ENCODE measurements at regions not wholly inside any gene's neighbourhood (a gene's known extent, or its start where the extent isn't known, plus 50 kb on each side); places are given as distances from the start of the nearest gene placed in this dataset.

DNA sequence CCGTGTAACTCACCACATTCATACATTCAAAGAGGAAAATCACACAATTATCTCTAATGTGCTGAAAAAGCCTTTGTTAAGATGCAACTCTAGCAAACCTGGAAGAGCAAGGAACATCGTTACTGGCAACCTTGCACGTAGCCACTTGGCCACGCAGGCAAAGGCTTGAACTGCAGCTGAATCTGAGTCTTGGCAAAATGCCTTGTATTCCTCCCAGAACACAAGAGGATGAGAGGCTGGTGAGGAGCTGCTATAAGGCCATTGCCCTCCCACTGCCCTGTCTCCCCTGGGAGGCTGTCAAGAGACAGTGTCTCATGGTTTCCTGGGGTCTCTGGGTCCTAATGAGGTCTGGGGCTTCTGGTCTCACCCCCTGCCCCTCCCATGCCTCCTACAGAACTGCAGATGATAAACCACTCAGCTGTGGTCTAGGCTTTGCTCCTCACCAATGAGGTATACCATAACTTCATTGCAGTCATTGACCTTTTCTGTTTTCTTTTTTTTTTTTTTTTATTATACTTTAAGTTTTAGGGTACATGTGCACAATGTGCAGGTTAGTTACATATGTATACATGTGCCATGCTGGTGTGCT lies 141.4 kb downstream of the SPP2 start:
- Histone ChIP-seq H3K36me3 (ENCODE audit: insufficient read depth, low read length) (no peaks in the 10 kb centered on the region), H3K9me3 (ENCODE audit: low read length) (no peaks in the 10 kb centered on the region)

GRCh38 chr2:234189786-234190300 lies 139.3 kb downstream of the SPP2 start:
- no peak overlapping the region for H2AFZ ChIP-seq (ENCODE audit: low read depth, low read length)

More for the DNA sequence above, 141.4 kb downstream of the SPP2 start:
- no peak overlapping the region for H2AFZ ChIP-seq (ENCODE audit: low read depth, low read length)
- H3K4me3 ChIP-seq (ENCODE audit: low read length), result no peak overlapping the region
- H3K79me2 ChIP-seq (replicated peaks; ENCODE audit: insufficient read depth, low read length), result no peaks in the 10 kb centered on the region
- no peak overlapping the region for H3K4me2 ChIP-seq (ENCODE audit: low read length)
- no peaks in the 10 kb centered on the region for H3F3A ChIP-seq (ENCODE audit: insufficient read depth, low read length, poor library complexity, severe bottlenecking)
- H3K27ac ChIP-seq (ENCODE audit: low read length), result no peak overlapping the region
- no peak overlapping the region for H3K9ac ChIP-seq (ENCODE audit: low read length)
- no peaks in the 10 kb centered on the region for H3K27me3 ChIP-seq (ENCODE audit: insufficient read depth, low read depth, low read length)
- no peaks in the 10 kb centered on the region for H3K9me2 ChIP-seq (ENCODE audit: insufficient read depth, low read length)
- H4K20me1 ChIP-seq (ENCODE audit: insufficient read depth), result no peaks in the 10 kb centered on the region
- TF ChIP-seq SMC3 (conservative IDR thresholded peaks at IDR 0.05; ENCODE audit: poor library complexity), result no peak
- no peak for TF ChIP-seq RAD21 (conservative IDR thresholded peaks at IDR 0.05)
- TF ChIP-seq TAF1 (IDR thresholded peaks at IDR 0.05; ENCODE audit: low read depth), result no peak
- TF ChIP-seq EP300 (conservative IDR thresholded peaks at IDR 0.05; ENCODE audit: poor library complexity, severe bottlenecking), result no peak
- TF ChIP-seq EZH2 (IDR thresholded peaks at IDR 0.05; ENCODE audit: borderline replicate concordance, insufficient read depth, low read length, poor library complexity, severe bottlenecking), result no peak
- TF ChIP-seq, protein P1, sequence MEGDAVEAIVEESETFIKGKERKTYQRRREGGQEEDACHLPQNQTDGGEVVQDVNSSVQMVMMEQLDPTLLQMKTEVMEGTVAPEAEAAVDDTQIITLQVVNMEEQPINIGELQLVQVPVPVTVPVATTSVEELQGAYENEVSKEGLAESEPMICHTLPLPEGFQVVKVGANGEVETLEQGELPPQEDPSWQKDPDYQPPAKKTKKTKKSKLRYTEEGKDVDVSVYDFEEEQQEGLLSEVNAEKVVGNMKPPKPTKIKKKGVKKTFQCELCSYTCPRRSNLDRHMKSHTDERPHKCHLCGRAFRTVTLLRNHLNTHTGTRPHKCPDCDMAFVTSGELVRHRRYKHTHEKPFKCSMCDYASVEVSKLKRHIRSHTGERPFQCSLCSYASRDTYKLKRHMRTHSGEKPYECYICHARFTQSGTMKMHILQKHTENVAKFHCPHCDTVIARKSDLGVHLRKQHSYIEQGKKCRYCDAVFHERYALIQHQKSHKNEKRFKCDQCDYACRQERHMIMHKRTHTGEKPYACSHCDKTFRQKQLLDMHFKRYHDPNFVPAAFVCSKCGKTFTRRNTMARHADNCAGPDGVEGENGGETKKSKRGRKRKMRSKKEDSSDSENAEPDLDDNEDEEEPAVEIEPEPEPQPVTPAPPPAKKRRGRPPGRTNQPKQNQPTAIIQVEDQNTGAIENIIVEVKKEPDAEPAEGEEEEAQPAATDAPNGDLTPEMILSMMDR (IDR thresholded peaks at IDR 0.05; ENCODE audit: poor library complexity, severe bottlenecking), result no peak
- no peak for TF ChIP-seq MXI1 (conservative IDR thresholded peaks at IDR 0.05; ENCODE audit: poor library complexity, severe bottlenecking)
- no peak for TF ChIP-seq POLR2AphosphoS5 (IDR thresholded peaks at IDR 0.05)
- TF ChIP-seq, protein P2, sequence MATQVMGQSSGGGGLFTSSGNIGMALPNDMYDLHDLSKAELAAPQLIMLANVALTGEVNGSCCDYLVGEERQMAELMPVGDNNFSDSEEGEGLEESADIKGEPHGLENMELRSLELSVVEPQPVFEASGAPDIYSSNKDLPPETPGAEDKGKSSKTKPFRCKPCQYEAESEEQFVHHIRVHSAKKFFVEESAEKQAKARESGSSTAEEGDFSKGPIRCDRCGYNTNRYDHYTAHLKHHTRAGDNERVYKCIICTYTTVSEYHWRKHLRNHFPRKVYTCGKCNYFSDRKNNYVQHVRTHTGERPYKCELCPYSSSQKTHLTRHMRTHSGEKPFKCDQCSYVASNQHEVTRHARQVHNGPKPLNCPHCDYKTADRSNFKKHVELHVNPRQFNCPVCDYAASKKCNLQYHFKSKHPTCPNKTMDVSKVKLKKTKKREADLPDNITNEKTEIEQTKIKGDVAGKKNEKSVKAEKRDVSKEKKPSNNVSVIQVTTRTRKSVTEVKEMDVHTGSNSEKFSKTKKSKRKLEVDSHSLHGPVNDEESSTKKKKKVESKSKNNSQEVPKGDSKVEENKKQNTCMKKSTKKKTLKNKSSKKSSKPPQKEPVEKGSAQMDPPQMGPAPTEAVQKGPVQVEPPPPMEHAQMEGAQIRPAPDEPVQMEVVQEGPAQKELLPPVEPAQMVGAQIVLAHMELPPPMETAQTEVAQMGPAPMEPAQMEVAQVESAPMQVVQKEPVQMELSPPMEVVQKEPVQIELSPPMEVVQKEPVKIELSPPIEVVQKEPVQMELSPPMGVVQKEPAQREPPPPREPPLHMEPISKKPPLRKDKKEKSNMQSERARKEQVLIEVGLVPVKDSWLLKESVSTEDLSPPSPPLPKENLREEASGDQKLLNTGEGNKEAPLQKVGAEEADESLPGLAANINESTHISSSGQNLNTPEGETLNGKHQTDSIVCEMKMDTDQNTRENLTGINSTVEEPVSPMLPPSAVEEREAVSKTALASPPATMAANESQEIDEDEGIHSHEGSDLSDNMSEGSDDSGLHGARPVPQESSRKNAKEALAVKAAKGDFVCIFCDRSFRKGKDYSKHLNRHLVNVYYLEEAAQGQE (IDR thresholded peaks at IDR 0.05; ENCODE audit: borderline replicate concordance), result no peak

More at GRCh38 chr2:234189786-234190300, 139.3 kb downstream of the SPP2 start:
- Histone ChIP-seq H3K4me2 (ENCODE audit: low read length) (no peak overlapping the region), H3K79me2 (replicated peaks; ENCODE audit: insufficient read depth, low read length) (no peaks in the 10 kb centered on the region), H3K36me3 (ENCODE audit: insufficient read depth, low read length) (no peaks in the 10 kb centered on the region), H4K20me1 (ENCODE audit: insufficient read depth) (no peaks in the 10 kb centered on the region), H3K4me3 (ENCODE audit: low read length) (no peak overlapping the region), H3K9me3 (ENCODE audit: low read length) (no peaks in the 10 kb centered on the region), H3K27me3 (ENCODE audit: insufficient read depth, low read depth, low read length) (no peaks in the 10 kb centered on the region), H3K9ac (ENCODE audit: low read length) (no peak overlapping the region), H3K27ac (ENCODE audit: low read length) (no peak overlapping the region), H3F3A (ENCODE audit: insufficient read depth, low read length, poor library complexity, severe bottlenecking) (no peaks in the 10 kb centered on the region), H3K9me2 (ENCODE audit: insufficient read depth, low read length) (no peaks in the 10 kb centered on the region)
- TF ChIP-seq, protein P2 (IDR thresholded peaks at IDR 0.05; ENCODE audit: borderline replicate concordance), result no peak
- TF ChIP-seq MXI1 (conservative IDR thresholded peaks at IDR 0.05; ENCODE audit: poor library complexity, severe bottlenecking) (no peak), SMC3 (conservative IDR thresholded peaks at IDR 0.05; ENCODE audit: poor library complexity) (no peak), TAF1 (IDR thresholded peaks at IDR 0.05; ENCODE audit: low read depth) (no peak), EZH2 (IDR thresholded peaks at IDR 0.05; ENCODE audit: borderline replicate concordance, insufficient read depth, low read length, poor library complexity, severe bottlenecking) (no peak), EP300 (conservative IDR thresholded peaks at IDR 0.05; ENCODE audit: poor library complexity, severe bottlenecking) (no peak)
- TF ChIP-seq, protein P1 (IDR thresholded peaks at IDR 0.05; ENCODE audit: poor library complexity, severe bottlenecking), result no peak
